WTC11 (cell line): ENCODE measurements at regions not wholly inside any gene's neighbourhood (a gene's known extent, or its start where the extent isn't known, plus 50 kb on each side); places are given as distances from the start of the nearest gene placed in this dataset.

Source experiments
- SP1 ChIP-seq: sonication (generic); formaldehyde crosslinking; conservative IDR thresholded peaks from 2 replicates; pipeline ENCODE4 v1.8.1; 2022; ENCODE audit warnings: missing genetic modification reagents
- TF ChIP-seq, protein P1 (sequence below): fragments of 200-600 bp; IDR thresholded peaks from 2 replicates; pipeline ENCODE4 v1.8.0; 2022; ENCODE audit warnings: antibody characterized with exemption
- TF ChIP-seq, protein P2 (sequence below): sonication (generic); formaldehyde crosslinking; IDR thresholded peaks from 2 replicates; pipeline ENCODE4 v1.8.1; 2022; ENCODE audit warnings: mild to moderate bottlenecking, moderate library complexity, missing genetic modification reagents

- TF ChIP-seq, protein P1, sequence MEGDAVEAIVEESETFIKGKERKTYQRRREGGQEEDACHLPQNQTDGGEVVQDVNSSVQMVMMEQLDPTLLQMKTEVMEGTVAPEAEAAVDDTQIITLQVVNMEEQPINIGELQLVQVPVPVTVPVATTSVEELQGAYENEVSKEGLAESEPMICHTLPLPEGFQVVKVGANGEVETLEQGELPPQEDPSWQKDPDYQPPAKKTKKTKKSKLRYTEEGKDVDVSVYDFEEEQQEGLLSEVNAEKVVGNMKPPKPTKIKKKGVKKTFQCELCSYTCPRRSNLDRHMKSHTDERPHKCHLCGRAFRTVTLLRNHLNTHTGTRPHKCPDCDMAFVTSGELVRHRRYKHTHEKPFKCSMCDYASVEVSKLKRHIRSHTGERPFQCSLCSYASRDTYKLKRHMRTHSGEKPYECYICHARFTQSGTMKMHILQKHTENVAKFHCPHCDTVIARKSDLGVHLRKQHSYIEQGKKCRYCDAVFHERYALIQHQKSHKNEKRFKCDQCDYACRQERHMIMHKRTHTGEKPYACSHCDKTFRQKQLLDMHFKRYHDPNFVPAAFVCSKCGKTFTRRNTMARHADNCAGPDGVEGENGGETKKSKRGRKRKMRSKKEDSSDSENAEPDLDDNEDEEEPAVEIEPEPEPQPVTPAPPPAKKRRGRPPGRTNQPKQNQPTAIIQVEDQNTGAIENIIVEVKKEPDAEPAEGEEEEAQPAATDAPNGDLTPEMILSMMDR: no peak
- TF ChIP-seq, protein P2, sequence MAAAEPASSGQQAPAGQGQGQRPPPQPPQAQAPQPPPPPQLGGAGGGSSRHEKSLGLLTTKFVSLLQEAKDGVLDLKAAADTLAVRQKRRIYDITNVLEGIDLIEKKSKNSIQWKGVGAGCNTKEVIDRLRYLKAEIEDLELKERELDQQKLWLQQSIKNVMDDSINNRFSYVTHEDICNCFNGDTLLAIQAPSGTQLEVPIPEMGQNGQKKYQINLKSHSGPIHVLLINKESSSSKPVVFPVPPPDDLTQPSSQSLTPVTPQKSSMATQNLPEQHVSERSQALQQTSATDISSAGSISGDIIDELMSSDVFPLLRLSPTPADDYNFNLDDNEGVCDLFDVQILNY (CRISPR knock-in tag): no peak
- no peak for TF ChIP-seq SP1 (CRISPR knock-in tag)
These were observed 132.0 kb downstream of the INHBB start for GRCh38 chr2:120477831-120478481.
